ENCODE measurements at regions not wholly inside any gene's neighbourhood (a gene's known extent, or its start where the extent isn't known, plus 50 kb on each side); places are given as distances from the start of the nearest gene placed in this dataset.

DNA sequence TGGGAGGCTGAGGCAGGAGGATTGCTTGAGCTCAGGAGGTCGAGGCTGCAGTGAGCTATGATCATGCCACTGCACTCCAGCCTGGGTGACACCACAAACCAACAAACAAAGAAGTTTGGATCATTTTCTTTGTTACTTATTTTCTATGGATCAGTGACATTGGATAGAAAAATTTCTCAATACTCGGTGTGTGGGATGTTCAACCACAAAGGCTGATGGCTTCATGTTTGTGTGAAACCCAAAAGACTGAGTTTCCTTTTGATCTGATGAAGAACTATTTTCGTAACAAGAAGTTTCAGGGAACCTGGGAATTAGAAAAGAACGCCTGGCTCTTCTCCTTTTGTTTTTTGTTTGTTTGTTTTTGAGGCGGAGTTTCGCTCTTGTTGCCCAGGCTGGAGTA is 104.0 kb downstream of the HOXA1 start:
- no peak overlapping the region for H3K27ac ChIP-seq
- H3K9me3 ChIP-seq, result no peaks in the 10 kb centered on the region
- no peaks in the 10 kb centered on the region for H3K27me3 ChIP-seq
- H3K4me3 ChIP-seq, result no peak overlapping the region
- H3K36me3 ChIP-seq, result no peaks in the 10 kb centered on the region
- TF ChIP-seq, protein P1, sequence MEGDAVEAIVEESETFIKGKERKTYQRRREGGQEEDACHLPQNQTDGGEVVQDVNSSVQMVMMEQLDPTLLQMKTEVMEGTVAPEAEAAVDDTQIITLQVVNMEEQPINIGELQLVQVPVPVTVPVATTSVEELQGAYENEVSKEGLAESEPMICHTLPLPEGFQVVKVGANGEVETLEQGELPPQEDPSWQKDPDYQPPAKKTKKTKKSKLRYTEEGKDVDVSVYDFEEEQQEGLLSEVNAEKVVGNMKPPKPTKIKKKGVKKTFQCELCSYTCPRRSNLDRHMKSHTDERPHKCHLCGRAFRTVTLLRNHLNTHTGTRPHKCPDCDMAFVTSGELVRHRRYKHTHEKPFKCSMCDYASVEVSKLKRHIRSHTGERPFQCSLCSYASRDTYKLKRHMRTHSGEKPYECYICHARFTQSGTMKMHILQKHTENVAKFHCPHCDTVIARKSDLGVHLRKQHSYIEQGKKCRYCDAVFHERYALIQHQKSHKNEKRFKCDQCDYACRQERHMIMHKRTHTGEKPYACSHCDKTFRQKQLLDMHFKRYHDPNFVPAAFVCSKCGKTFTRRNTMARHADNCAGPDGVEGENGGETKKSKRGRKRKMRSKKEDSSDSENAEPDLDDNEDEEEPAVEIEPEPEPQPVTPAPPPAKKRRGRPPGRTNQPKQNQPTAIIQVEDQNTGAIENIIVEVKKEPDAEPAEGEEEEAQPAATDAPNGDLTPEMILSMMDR (IDR thresholded peaks at IDR 0.05), result no peak
- TF ChIP-seq POLR2A (IDR thresholded peaks at IDR 0.05), result no peak
- no peak for DNase-seq
- intact Hi-C loops (cut with DNase I; ENCODE audit: low total_unique reads), result no loop called here
- H3K4me1 ChIP-seq, result no peaks in the 10 kb centered on the region

DNA sequence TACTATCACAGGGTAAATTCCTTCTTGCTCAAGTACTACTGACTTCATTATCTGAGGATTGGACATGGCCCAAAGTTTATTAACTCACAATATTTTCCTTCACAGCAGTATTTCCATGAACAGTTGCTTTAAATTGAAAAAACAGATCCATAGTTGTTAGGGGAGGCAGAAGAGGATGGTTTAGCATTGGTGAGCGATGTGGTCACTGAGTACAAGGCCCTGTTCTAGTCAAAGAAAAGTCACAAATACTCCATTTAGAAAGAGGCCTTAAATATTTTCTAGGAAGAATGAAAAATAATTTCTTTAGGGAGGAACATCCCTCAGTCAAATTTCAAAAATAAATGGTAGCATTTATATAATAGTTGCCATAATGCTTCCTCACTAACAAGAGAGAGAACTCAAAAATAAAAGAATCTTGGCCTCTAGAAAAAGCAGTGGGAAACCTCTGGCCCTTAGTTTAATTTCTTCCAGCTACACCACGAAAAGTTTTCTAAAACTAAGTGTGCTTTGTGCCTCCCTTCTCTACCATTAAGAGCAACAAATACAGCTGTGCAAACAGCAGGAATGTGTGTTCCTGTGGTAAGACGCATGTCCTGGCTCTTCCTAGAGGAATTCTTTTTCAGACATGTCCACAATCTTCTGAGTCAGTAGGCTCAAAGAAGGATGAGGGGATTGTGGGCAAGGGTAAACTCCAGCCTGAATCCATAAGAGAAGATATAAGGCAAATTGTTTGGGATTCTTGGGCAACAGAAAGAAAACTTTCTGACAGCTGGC is 105.7 kb downstream of the HOXA1 start:
- Histone ChIP-seq H3K36me3 (no peaks in the 10 kb centered on the region), H3K4me1 (no peaks in the 10 kb centered on the region), H3K27me3 (no peaks in the 10 kb centered on the region), H3K9me3 (no peaks in the 10 kb centered on the region), H3K4me3 (no peak overlapping the region), H3K27ac (no peak overlapping the region)
- DNase-seq, result no peak
- TF ChIP-seq, protein P1 (IDR thresholded peaks at IDR 0.05), result no peak
- no peak for TF ChIP-seq POLR2A (IDR thresholded peaks at IDR 0.05)
- intact Hi-C loops (cut with DNase I; ENCODE audit: low total_unique reads), result no loop called here

DNA sequence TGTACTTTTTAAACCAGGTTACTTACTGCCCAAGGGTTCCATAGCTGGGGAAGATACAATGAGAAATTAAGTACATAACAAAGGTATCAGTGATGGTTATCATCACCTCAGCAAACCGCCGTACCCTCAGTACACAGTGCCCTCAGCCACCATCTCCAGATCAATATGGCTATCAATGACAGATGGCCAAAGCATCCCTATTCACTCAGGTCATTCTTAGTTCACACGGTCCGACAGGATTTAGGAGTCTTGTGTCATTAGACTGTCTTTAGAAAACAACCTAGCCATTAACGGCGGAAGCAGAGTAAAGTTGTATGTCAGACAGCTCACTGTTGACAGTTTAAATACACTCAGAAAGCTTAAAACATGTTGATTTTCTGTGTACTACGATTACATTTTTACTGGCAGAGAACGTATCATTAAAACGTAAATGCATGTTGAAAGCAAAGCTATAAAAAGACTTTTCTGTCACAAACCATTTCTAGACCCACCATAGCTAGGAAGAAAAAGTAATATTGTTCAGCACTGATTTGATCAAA is 106.9 kb downstream of the HOXA1 start:
- no peaks in the 10 kb centered on the region for H3K36me3 ChIP-seq
- H3K27me3 ChIP-seq, result no peaks in the 10 kb centered on the region
- H3K4me3 ChIP-seq, result no peak overlapping the region
- no peaks in the 10 kb centered on the region for H3K4me1 ChIP-seq
- H3K9me3 ChIP-seq, result no peaks in the 10 kb centered on the region
- H3K27ac ChIP-seq, result no peak overlapping the region
- intact Hi-C loops (cut with DNase I; ENCODE audit: low total_unique reads), result no loop called here
- DNase-seq, result no peak
- TF ChIP-seq, protein P1 (IDR thresholded peaks at IDR 0.05), result no peak

GRCh38 chr7:26987338-26987737 is 108.5 kb downstream of the HOXA1 start:
- Histone ChIP-seq H3K9me3 (no peaks in the 10 kb centered on the region), H3K27me3 (no peaks in the 10 kb centered on the region), H3K4me3 (no peak overlapping the region), H3K36me3 (no peaks in the 10 kb centered on the region), H3K27ac (no peak overlapping the region), H3K4me1 (no peaks in the 10 kb centered on the region)
- TF ChIP-seq POLR2A (IDR thresholded peaks at IDR 0.05), result no peak
- TF ChIP-seq, protein P1 (IDR thresholded peaks at IDR 0.05), result no peak
- intact Hi-C loops (cut with DNase I; ENCODE audit: low total_unique reads), result no loop called here
- no peak for DNase-seq

DNA sequence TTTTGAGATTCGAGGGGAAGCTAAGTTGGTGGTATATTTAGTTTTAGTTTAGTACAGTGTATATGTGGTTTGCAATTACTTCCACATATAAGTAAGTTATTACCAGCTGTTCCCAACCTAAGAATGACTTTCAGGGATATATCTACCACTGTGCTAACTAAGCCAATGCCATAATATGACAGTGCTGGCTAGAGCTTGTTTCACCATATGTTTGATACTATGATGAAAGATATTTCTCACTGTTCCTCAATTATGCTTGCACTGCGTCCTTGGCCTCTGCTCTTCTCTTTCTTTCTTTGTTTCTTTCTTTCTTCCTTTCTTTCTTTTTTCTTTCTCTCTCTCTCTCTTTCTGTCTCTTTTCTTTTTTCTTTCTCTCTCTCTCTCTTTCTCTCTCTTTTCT is 113.8 kb upstream of the SKAP2 start:
- Histone ChIP-seq H3K27me3 (no peaks in the 10 kb centered on the region), H3K36me3 (no peaks in the 10 kb centered on the region), H3K4me1 (no peaks in the 10 kb centered on the region), H3K4me3 (no peak overlapping the region), H3K9me3 (no peaks in the 10 kb centered on the region), H3K27ac (no peak overlapping the region)
- no peak for DNase-seq
- TF ChIP-seq, protein P1 (IDR thresholded peaks at IDR 0.05), result no peak
- TF ChIP-seq POLR2A (IDR thresholded peaks at IDR 0.05), result no peak
- intact Hi-C loops (cut with DNase I; ENCODE audit: low total_unique reads), result no loop called here

All from uterus (tissue), 3 donors.